DND-41 (cell line): ENCODE measurements at regions not wholly inside any gene's neighbourhood (a gene's known extent, or its start where the extent isn't known, plus 50 kb on each side); places are given as distances from the start of the nearest gene placed in this dataset.

Experiments used
- ATAC-seq: fragments of 200-7000 bp; cut with Tn5 transposase; 3 replicates; pipeline ENCODE4 v1.9.1; 2021; ENCODE audit warnings: low read depth; ENCODE audit not compliant: insufficient read depth
- DNase-seq: peaks from one replicate; pipeline ENCODE4 v3.0.0-alpha.2; 2020
- H2AFZ ChIP-seq: 2 replicates; pipeline ENCODE4 v1.6.0; 2012; ENCODE audit warnings: low read depth, low read length
- H3K27ac ChIP-seq: 2 replicates; pipeline ENCODE4 v1.5.1; 2012; ENCODE audit warnings: low read length, inconsistent platforms
- H3K27me3 ChIP-seq: fragments of 200-600 bp; sonication (generic); 2 replicates; pipeline ENCODE4 v1.6.0; 2012; ENCODE audit warnings: low read length, mild to moderate bottlenecking, inconsistent platforms; ENCODE audit not compliant: insufficient read depth, poor library complexity
- H3K36me3 ChIP-seq: 2 replicates; pipeline ENCODE4 v1.5.1; 2012; ENCODE audit warnings: low read length, inconsistent platforms; ENCODE audit not compliant: insufficient read depth
- H3K4me1 ChIP-seq: 2 replicates; pipeline ENCODE4 v1.5.1; 2012; ENCODE audit warnings: mild to moderate bottlenecking, low read length; ENCODE audit not compliant: insufficient read depth
- H3K4me2 ChIP-seq: 2 replicates; pipeline ENCODE4 v1.6.0; 2012; ENCODE audit warnings: mild to moderate bottlenecking, moderate library complexity, low read length, inconsistent platforms; ENCODE audit not compliant: insufficient read depth
- H3K4me3 ChIP-seq, 2 experiments: fragments of 200-600 bp in 1 of 2; shearing (Covaris generic) in 1 of 2; 2 replicates each; pipeline ENCODE4 v1.5.1; 2012 to 2016; ENCODE audit warnings: inconsistent platforms in 2 of 2, low read length in 2 of 2, mild to moderate bottlenecking in 2 of 2, low read depth in 1 of 2, moderate library complexity in 1 of 2
- H3K79me2 ChIP-seq: 2 replicates; pipeline ENCODE4 v1.6.0; 2012; ENCODE audit warnings: low read length, inconsistent platforms; ENCODE audit not compliant: insufficient read depth
- H3K9ac ChIP-seq: 2 replicates; pipeline ENCODE4 v1.6.0; 2012; ENCODE audit warnings: low read depth, mild to moderate bottlenecking, inconsistent platforms, low read length, moderate library complexity
- H3K9me3 ChIP-seq: 2 replicates; pipeline ENCODE4 v1.5.1; 2012; ENCODE audit warnings: low read length, moderate library complexity, mild to moderate bottlenecking, inconsistent platforms; ENCODE audit not compliant: insufficient read depth, severe bottlenecking
- H4K20me1 ChIP-seq: 2 replicates; pipeline ENCODE4 v1.6.0; 2012; ENCODE audit warnings: low read length; ENCODE audit not compliant: insufficient read depth
- CTCF ChIP-seq: IDR thresholded peaks from 2 replicates; pipeline ENCODE4 v1.5.1; 2012; ENCODE audit warnings: borderline replicate concordance, low read length, moderate library complexity, mild to moderate bottlenecking; ENCODE audit not compliant: poor library complexity, severe bottlenecking; ENCODE audit errors: extremely low read depth
- EZH2 ChIP-seq: IDR thresholded peaks from 3 replicates; pipeline ENCODE4 v1.6.1; 2012; ENCODE audit warnings: borderline replicate concordance, low read depth, mild to moderate bottlenecking, moderate library complexity, low read length, inconsistent platforms; ENCODE audit not compliant: severe bottlenecking

DNA sequence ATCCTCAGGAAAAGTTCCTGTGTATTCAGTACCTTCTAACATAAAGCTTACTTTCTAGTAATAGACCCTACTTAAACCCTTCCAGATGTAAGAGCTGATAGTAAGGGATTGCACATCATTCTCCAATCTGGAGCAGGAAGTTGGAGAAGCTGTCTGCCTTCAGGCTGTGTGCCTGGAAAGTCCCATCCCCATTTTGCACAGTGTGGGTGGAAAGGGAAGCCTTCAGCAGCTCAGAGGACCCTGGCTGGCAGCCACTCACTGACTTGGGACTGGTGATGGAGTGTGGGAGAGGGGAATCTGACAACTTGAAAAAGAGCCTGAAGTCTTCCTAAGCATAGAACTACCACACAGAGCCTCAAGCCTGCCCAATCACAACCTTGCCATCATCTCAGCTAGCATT, 164.1 kb upstream of the ADO start:
- Histone ChIP-seq H3K27ac (no peak overlapping the region), H3K9me3 (no peaks in the 10 kb centered on the region), H3K4me3 (no peak overlapping the region), H2AFZ (no peak overlapping the region), H3K27me3 (no peaks in the 10 kb centered on the region), H3K4me2 (no peak overlapping the region), H3K4me1 (no peaks in the 10 kb centered on the region; the same call in 1 of the 2 replicates), H3K79me2 (no peaks in the 10 kb centered on the region), H3K36me3 (no peaks in the 10 kb centered on the region), H3K9ac (no peak overlapping the region), H4K20me1 (no peaks in the 10 kb centered on the region)
- DNase-seq: no peak
- ATAC-seq: no peak
- TF ChIP-seq CTCF (no peak), EZH2 (no peak)

- no peak overlapping the region for H3K4me2 ChIP-seq
- no peak for TF ChIP-seq EZH2
- TF ChIP-seq CTCF: no peak
- H4K20me1 ChIP-seq: no peaks in the 10 kb centered on the region
- H3K27me3 ChIP-seq: no peaks in the 10 kb centered on the region
- no peak for DNase-seq
- H3K9me3 ChIP-seq: no peaks in the 10 kb centered on the region
- H2AFZ ChIP-seq: no peak overlapping the region
- no peaks in the 10 kb centered on the region for H3K4me1 ChIP-seq
- H3K36me3 ChIP-seq: no peaks in the 10 kb centered on the region
- no peak for ATAC-seq
- no peak overlapping the region for H3K27ac ChIP-seq
- H3K4me3 ChIP-seq: no peak overlapping the region
- H3K9ac ChIP-seq: no peak overlapping the region
- no peaks in the 10 kb centered on the region for H3K79me2 ChIP-seq
These were observed 160.6 kb upstream of the ADO start for GRCh38 chr10:62643606-62644587.

- no peaks in the 10 kb centered on the region for H3K79me2 ChIP-seq
These were observed 157.0 kb upstream of the ADO start for GRCh38 chr10:62647375-62648092.

More at GRCh38 chr10:62647375-62648092, 157.0 kb upstream of the ADO start:
- H3K27me3 ChIP-seq: no peaks in the 10 kb centered on the region
- no peak overlapping the region for H3K9ac ChIP-seq
- no peak for TF ChIP-seq EZH2
- no peak for TF ChIP-seq CTCF
- DNase-seq: no peak
- no peaks in the 10 kb centered on the region for H3K9me3 ChIP-seq
- no peaks in the 10 kb centered on the region for H4K20me1 ChIP-seq
- no peak overlapping the region for H3K4me2 ChIP-seq
- H3K27ac ChIP-seq: no peak overlapping the region
- H2AFZ ChIP-seq: no peak overlapping the region
- H3K36me3 ChIP-seq: no peaks in the 10 kb centered on the region
- ATAC-seq: no peak
- no peaks in the 10 kb centered on the region for H3K4me1 ChIP-seq
- no peak overlapping the region for H3K4me3 ChIP-seq
